SK-N-SH (cell line): ENCODE measurements at regions not wholly inside any gene's neighbourhood (a gene's known extent, or its start where the extent isn't known, plus 50 kb on each side); places are given as distances from the start of the nearest gene placed in this dataset.

ENCODE experiments used
- CTCF ChIA-PET: fragments of 300-600, 350-600 bp; formaldehyde crosslinking; extraction: SDS; loops from one replicate; lab custom pipeline; 2021; lab: Yijun Ruan, JAX
- POLR2A ChIA-PET: fragments of 350-600 bp; sonication (Branson Sonifier 250); formaldehyde crosslinking; extraction: SDS; loops from one replicate; lab custom pipeline; 2020; ENCODE audit warnings: antibody characterized with exemption, inconsistent platforms; lab: Yijun Ruan, JAX
- DNase-seq: peaks from one replicate; pipeline ENCODE4 v3.0.0; 2012
- H2AFZ ChIP-seq: fragments of 200-600 bp; sonication (generic); 2 replicates; pipeline ENCODE4 v1.8.1; 2016; ENCODE audit warnings: antibody characterized with exemption, mild to moderate bottlenecking, low read depth
- H3F3A ChIP-seq: fragments of 200-600 bp; sonication (generic); replicated peaks from 2 replicates; pipeline ENCODE3; 2016; ENCODE audit warnings: antibody characterized with exemption, mild to moderate bottlenecking; ENCODE audit not compliant: insufficient read depth
- H3K27ac ChIP-seq, 2 experiments: fragments of 200-500 bp in 1 of 2; fragments of 200-600 bp in 1 of 2; sonication (Bioruptor generic) in 1 of 2; sonication (generic), shearing (Covaris generic) in 1 of 2; 2 replicates each; pipeline versions ENCODE4 v1.5.1 to v1.6.1; 2014 to 2016; ENCODE audit warnings: low read depth in 2 of 2, inconsistent platforms in 1 of 2, low read length in 1 of 2, mild to moderate bottlenecking in 1 of 2, mixed read lengths in 1 of 2
- H3K27me3 ChIP-seq: fragments of 200-600 bp; sonication (generic), shearing (Covaris generic); 2 replicates; pipeline ENCODE4 v1.6.1; 2016; ENCODE audit warnings: mixed run types; ENCODE audit not compliant: insufficient read depth
- H3K36me3 ChIP-seq, 2 experiments: fragments of 200-500 bp in 1 of 2; fragments of 200-600 bp in 1 of 2; sonication (Bioruptor generic) in 1 of 2; sonication (generic) in 1 of 2; replicated peaks in 1 of 2; 2 replicates each; pipeline versions ENCODE3 to v1.5.1; 2014 to 2016; ENCODE audit warnings: low read length in 1 of 2, mild to moderate bottlenecking in 1 of 2; ENCODE audit not compliant: insufficient read depth in 2 of 2, control insufficient read depth in 1 of 2
- H3K4me1 ChIP-seq, 2 experiments: fragments of 200-500 bp in 1 of 2; fragments of 200-600 bp in 1 of 2; sonication (Bioruptor generic) in 1 of 2; sonication (generic), shearing (Covaris generic) in 1 of 2; 2 replicates each; pipeline versions ENCODE4 v1.5.1 to v1.6.1; 2014 to 2016; ENCODE audit warnings: low read depth in 1 of 2, low read length in 1 of 2, mixed run types in 1 of 2; ENCODE audit not compliant: insufficient read depth in 2 of 2, control insufficient read depth in 1 of 2
- H3K4me2 ChIP-seq: fragments of 200-600 bp; sonication (generic), shearing (Covaris generic); 2 replicates; pipeline ENCODE4 v1.6.1; 2017; ENCODE audit warnings: mixed run types
- H3K4me3 ChIP-seq, 2 experiments: fragments of 200-500 bp in 1 of 2; fragments of 200-600 bp in 1 of 2; sonication (Bioruptor generic) in 1 of 2; sonication (generic), shearing (Covaris generic) in 1 of 2; 2 replicates each; pipeline versions ENCODE4 v1.5.1 to v1.8.1; 2014 to 2016; ENCODE audit warnings: low read depth in 2 of 2, inconsistent platforms in 1 of 2, low read length in 1 of 2, mild to moderate bottlenecking in 1 of 2, mixed read lengths in 1 of 2, moderate library complexity in 1 of 2
- H3K79me2 ChIP-seq: fragments of 200-600 bp; sonication (generic); 2 replicates; pipeline ENCODE4 v1.8.1; 2017; ENCODE audit warnings: mild to moderate bottlenecking; ENCODE audit not compliant: insufficient read depth
- H3K9ac ChIP-seq: fragments of 200-600 bp; sonication (generic); 2 replicates; pipeline ENCODE4 v1.6.1; 2017; ENCODE audit warnings: mixed run types
- H3K9me2 ChIP-seq: fragments of 200-600 bp; sonication (generic); 2 replicates; pipeline ENCODE4 v1.6.1; 2017; ENCODE audit warnings: mixed run types
- H3K9me3 ChIP-seq: fragments of 200-600 bp; sonication (generic); 2 replicates; pipeline ENCODE4 v1.6.1; 2017; ENCODE audit warnings: mixed run types, mild to moderate bottlenecking, moderate library complexity
- H4K20me1 ChIP-seq: fragments of 200-600 bp; sonication (generic); 2 replicates; pipeline ENCODE4 v1.6.1; 2017; ENCODE audit warnings: mild to moderate bottlenecking, mixed run types; ENCODE audit not compliant: insufficient read depth
- GATA2 ChIP-seq: sonication (generic); formaldehyde crosslinking; IDR thresholded peaks from 2 replicates; pipeline ENCODE4 v1.5.0; 2020; ENCODE audit warnings: mild to moderate bottlenecking, missing genetic modification reagents
- IRF3 ChIP-seq: fragments of 150-350 bp; IDR thresholded peaks from 2 replicates; pipeline ENCODE4 v1.6.1; 2016; ENCODE audit warnings: mild to moderate bottlenecking, low read depth, low read length
- JUND ChIP-seq: IDR thresholded peaks from 2 replicates; pipeline ENCODE4 v1.4.0; 2012
- MXI1 ChIP-seq: IDR thresholded peaks from 2 replicates; pipeline ENCODE4 v1.6.1; 2012; ENCODE audit warnings: mild to moderate bottlenecking, low read depth, low read length, improper control_type of control experiment
- NFIC ChIP-seq: IDR thresholded peaks from 2 replicates; pipeline ENCODE4 v1.4.0; 2012; ENCODE audit warnings: borderline replicate concordance
- NRF1 ChIP-seq: IDR thresholded peaks from 2 replicates; pipeline ENCODE4 v1.6.1; 2012; ENCODE audit warnings: low read depth, mild to moderate bottlenecking, low read length
- POLR2AphosphoS5 ChIP-seq: IDR thresholded peaks from 2 replicates; pipeline ENCODE4 v1.6.1; 2012; ENCODE audit warnings: low read depth, low read length
- RAD21 ChIP-seq: IDR thresholded peaks from 2 replicates; pipeline ENCODE4 v1.6.1; 2012; ENCODE audit warnings: mild to moderate bottlenecking, low read length
- REST ChIP-seq: IDR thresholded peaks from 2 replicates; pipeline ENCODE4 v1.6.1; 2012; ENCODE audit warnings: mild to moderate bottlenecking, low read depth, low read length, moderate library complexity
- RFX5 ChIP-seq: IDR thresholded peaks from 2 replicates; pipeline ENCODE4 v1.6.1; 2012; ENCODE audit warnings: mild to moderate bottlenecking, improper control_type of control experiment, low read length
- RXRA ChIP-seq: IDR thresholded peaks from 2 replicates; pipeline ENCODE4 v1.4.0; 2012; ENCODE audit warnings: low read depth, mild to moderate bottlenecking, borderline replicate concordance
- SIN3A ChIP-seq: IDR thresholded peaks from 2 replicates; pipeline ENCODE4 v1.6.1; 2012; ENCODE audit warnings: low read depth, mild to moderate bottlenecking, low read length, moderate library complexity, borderline replicate concordance
- TCF12 ChIP-seq: IDR thresholded peaks from 2 replicates; pipeline ENCODE4 v1.4.0; 2012
- WGBS: methylation state at CpG from one replicate; pipeline ENCODE4 v1.1.6; 2017; ENCODE audit warnings: low lambda C conversion rate; 5-methylcytosine and 5-hydroxymethylcytosine counted together
- TF ChIP-seq, protein P1 (sequence below): IDR thresholded peaks from 2 replicates; pipeline ENCODE4; 2012
- TF ChIP-seq, protein P2 (sequence below): IDR thresholded peaks from 2 replicates; pipeline ENCODE4 v1.4.0; 2012; ENCODE audit warnings: low read depth, borderline replicate concordance

DNA sequence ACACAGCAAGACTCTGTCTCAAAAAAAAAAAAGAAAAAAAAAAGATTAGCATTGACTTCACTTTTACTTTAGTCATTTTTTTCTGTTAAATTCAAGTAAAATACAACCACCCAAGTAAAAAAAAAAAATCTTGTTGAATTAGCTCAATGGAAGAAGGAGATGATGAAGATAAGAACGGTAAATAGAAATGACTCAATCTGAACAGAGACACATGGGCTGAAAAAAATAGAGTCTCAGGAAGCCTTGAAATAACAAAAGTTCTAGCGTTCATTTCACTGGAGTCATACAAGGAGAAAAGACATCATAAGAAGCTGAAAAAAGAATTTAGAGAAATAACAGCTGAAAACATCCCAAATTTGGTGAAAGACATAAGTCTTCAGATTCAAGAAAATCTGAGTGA lies 75.5 kb downstream of the CASP3 start:
- H4K20me1 ChIP-seq = no peaks in the 10 kb centered on the region
- no peaks in the 10 kb centered on the region for H3K27me3 ChIP-seq
- no peak overlapping the region for H2AFZ ChIP-seq
- TF ChIP-seq, protein P1, sequence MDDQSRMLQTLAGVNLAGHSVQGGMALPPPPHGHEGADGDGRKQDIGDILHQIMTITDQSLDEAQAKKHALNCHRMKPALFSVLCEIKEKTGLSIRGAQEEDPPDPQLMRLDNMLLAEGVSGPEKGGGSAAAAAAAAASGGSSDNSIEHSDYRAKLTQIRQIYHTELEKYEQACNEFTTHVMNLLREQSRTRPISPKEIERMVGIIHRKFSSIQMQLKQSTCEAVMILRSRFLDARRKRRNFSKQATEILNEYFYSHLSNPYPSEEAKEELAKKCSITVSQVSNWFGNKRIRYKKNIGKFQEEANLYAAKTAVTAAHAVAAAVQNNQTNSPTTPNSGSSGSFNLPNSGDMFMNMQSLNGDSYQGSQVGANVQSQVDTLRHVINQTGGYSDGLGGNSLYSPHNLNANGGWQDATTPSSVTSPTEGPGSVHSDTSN = no peak
- TF ChIP-seq IRF3 = no peak
- TF ChIP-seq TCF12 = no peak
- no peak for TF ChIP-seq RAD21
- no peak for TF ChIP-seq NRF1
- no peak for TF ChIP-seq RFX5
- WGBS = 30% methylated on average over 2 of the region's 2 CpGs
- no peak overlapping the region for H3K9ac ChIP-seq
- peaks cover 7% of the 10 kb centered on the region for H3F3A ChIP-seq
- H3K79me2 ChIP-seq = no peaks in the 10 kb centered on the region
- H3K4me2 ChIP-seq = no peak overlapping the region
- CTCF ChIA-PET = no interaction called here
- no peaks in the 10 kb centered on the region for H3K9me2 ChIP-seq
- H3K36me3 ChIP-seq = no peaks in the 10 kb centered on the region
- POLR2A ChIA-PET = no interaction called here
- no peak for DNase-seq
- H3K9me3 ChIP-seq = no peaks in the 10 kb centered on the region
- no peak overlapping the region for H3K27ac ChIP-seq
- H3K4me3 ChIP-seq = no peak overlapping the region
- H3K4me1 ChIP-seq = no peaks in the 10 kb centered on the region; a peak in 1 of 4 replicates

- Histone ChIP-seq H3K9ac (no peak overlapping the region), H3F3A (peaks cover 4% of the 10 kb centered on the region), H3K9me3 (no peaks in the 10 kb centered on the region), H3K27me3 (no peaks in the 10 kb centered on the region), H3K9me2 (no peaks in the 10 kb centered on the region), H3K79me2 (no peaks in the 10 kb centered on the region), H3K36me3 (no peaks in the 10 kb centered on the region), H3K4me3 (no peak overlapping the region), H3K4me1 (no peaks in the 10 kb centered on the region), H2AFZ (0 out of 2 replicates have a peak overlapping the region, but pooled peaks have one; percentile 40), H4K20me1 (no peaks in the 10 kb centered on the region), H3K27ac (peak overlapping the region in 1 of 2 experiments; percentile 31; a peak in 1 of 4 replicates), H3K4me2 (no peak overlapping the region)
- CTCF ChIA-PET = interaction anchor here (2.0 kb wide), 1 partner anchor 20 kb away, joined by 4 read pairs; no protein-coding TSS in a partner anchor
- POLR2A ChIA-PET = no interaction called here
- WGBS = 19% methylated on average over 6 of the region's 6 CpGs
- peak; percentile 39 for DNase-seq
- TF ChIP-seq NRF1 = no peak
- peak; percentile 48; the same call in 1 of the 2 replicates for TF ChIP-seq GATA2 (CRISPR knock-in tag)
These were observed 80.5 kb downstream of the CASP3 start for GRCh38 chr4:184568770-184569169.

- CTCF ChIA-PET = interaction anchor here (1.3 kb wide), 1 partner anchor 300 kb away, joined by 4 read pairs; no protein-coding TSS in a partner anchor
- WGBS = 60% methylated on average over 3 of the region's 3 CpGs
- POLR2A ChIA-PET = no interaction called here
- no peak for DNase-seq
- H3K4me2 ChIP-seq = no peak overlapping the region
- H3K9me3 ChIP-seq = no peaks in the 10 kb centered on the region
- H3K79me2 ChIP-seq = no peaks in the 10 kb centered on the region
- H3F3A ChIP-seq = no peaks in the 10 kb centered on the region
- no peaks in the 10 kb centered on the region for H3K4me1 ChIP-seq
- no peak overlapping the region for H3K27ac ChIP-seq
- TF ChIP-seq MXI1 (no peak), RXRA (no peak), POLR2AphosphoS5 (no peak), NFIC (no peak), SIN3A (no peak), JUND (no peak), REST (no peak)
- TF ChIP-seq, protein P2, sequence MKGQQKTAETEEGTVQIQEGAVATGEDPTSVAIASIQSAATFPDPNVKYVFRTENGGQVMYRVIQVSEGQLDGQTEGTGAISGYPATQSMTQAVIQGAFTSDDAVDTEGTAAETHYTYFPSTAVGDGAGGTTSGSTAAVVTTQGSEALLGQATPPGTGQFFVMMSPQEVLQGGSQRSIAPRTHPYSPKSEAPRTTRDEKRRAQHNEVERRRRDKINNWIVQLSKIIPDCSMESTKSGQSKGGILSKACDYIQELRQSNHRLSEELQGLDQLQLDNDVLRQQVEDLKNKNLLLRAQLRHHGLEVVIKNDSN = no peak
- TF ChIP-seq, all 33 proteins: peak for 0
- H3K9me2 ChIP-seq = no peaks in the 10 kb centered on the region
- H4K20me1 ChIP-seq = no peaks in the 10 kb centered on the region
- no peak overlapping the region for H3K4me3 ChIP-seq
- H3K9ac ChIP-seq = no peak overlapping the region
- H3K27me3 ChIP-seq = no peaks in the 10 kb centered on the region
- no peak overlapping the region for H2AFZ ChIP-seq
- H3K36me3 ChIP-seq = no peaks in the 10 kb centered on the region
These were observed 85.6 kb downstream of the CASP3 start for GRCh38 chr4:184563621-184564020.
